ENCODE measurements at regions not wholly inside any gene's neighbourhood (a gene's known extent, or its start where the extent isn't known, plus 50 kb on each side); places are given as distances from the start of the nearest gene placed in this dataset.

GRCh38 chr2:41375901-41376300 lies 671.9 kb upstream of the PKDCC start:
- no peak for DNase-seq (ENCODE audit: extremely low read depth, low read depth)
- TF ChIP-seq CTCF (IDR thresholded peaks at IDR 0.05; ENCODE audit: low read depth, low read length): no peak

DNA sequence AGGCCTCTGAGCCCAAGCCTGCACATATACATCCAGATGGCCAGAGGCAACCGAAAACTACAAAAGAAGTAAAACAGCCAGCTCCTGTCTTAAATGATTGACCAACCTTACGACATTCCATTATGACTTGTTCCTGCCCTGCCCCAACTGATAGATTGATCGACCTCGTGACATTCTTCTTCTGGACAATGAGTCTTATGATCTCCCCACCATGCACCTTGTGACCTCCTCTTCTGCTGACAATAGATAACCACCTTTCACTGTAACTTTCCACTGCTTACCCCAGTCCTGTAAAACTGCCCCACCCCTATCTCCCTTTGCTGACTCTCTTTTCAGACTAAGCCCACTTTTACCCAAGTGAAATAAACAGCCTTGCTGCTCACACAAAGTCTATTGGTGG lies 670.0 kb upstream of the PKDCC start:
- DNase-seq (ENCODE audit: extremely low read depth, low read depth): no peak
- TF ChIP-seq CTCF (IDR thresholded peaks at IDR 0.05; ENCODE audit: low read depth, low read length): no peak

- no peak for DNase-seq (ENCODE audit: extremely low read depth, low read depth)
- TF ChIP-seq CTCF (IDR thresholded peaks at IDR 0.05; ENCODE audit: low read depth, low read length): no peak
Observed at GRCh38 chr2:41378420-41378819, 669.4 kb upstream of the PKDCC start.

DNA sequence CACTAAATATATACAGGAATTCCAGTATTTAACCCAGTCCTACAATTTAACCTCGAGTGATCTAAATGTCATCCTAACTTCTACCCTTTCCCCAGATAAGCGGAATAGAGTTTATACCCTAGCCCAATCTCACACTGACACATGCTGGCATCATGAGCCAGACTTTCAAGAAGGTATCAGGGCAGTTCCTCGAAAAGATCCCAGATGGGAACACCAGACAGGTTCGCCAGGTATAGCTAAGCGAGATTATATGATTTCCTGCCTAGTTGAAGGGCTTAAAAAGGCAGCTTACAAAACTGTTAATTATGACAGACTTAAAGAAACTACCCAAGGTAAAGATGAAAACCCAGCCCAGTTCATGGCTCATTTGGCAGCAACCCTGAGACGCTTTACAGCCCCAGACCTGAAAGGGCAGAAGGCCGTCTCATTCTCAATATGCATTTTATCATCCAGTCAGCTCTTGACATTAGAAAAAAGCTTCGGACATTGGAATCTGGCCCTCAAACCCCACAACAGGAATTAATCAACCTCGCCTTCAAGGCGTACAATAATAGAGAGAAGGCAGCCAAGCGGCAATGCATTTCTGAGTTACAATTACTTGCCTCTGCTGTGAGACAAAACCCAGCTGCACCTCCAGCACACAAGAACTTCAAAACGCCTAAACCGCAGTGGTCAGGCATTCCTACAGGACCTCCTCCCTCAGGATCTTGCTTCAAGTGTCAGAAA lies 668.2 kb upstream of the PKDCC start:
- no peak for DNase-seq (ENCODE audit: extremely low read depth, low read depth)
- TF ChIP-seq CTCF (IDR thresholded peaks at IDR 0.05; ENCODE audit: low read depth, low read length): no peak

DNA sequence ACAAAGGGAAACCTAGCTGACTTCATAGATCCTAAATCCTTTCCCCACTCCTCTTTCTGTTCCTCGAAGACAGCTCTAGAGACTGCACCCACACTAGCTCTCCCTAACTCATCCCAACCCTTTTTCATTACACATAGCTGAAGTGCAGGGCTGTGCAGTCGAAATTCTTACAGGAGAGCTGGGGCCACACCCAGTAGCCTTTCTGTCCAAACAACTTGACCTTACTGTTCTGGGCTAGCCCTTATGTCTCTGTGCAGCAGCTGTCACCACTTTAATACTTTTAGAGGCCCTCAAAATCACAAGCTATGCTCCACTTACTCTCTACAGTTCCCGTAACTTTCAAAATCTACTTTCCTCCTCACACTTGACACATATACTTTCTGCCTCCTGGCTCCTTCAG lies 666.1 kb upstream of the PKDCC start:
- no peak for TF ChIP-seq CTCF (IDR thresholded peaks at IDR 0.05; ENCODE audit: low read depth, low read length)
- DNase-seq (ENCODE audit: extremely low read depth, low read depth): no peak

DNA sequence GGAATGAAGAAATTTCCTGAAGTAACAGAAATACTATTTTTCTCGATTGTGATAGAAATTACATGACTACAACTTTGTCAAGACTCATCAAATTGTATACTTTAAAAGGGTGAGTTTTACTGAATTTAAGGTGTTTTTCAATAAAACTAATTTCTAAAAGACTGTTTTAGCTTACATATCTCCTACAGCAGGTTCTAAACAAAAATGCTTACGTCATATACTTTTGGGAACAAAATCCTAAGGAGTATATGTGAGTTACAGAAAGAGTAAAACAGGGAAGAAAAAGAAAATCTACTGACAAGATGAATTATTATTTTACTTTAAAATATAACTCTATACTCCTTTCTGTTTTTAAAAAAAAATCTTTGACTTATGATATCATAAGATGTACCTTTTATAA lies 660.3 kb upstream of the PKDCC start:
- DNase-seq (ENCODE audit: extremely low read depth, low read depth): no peak
- TF ChIP-seq CTCF (IDR thresholded peaks at IDR 0.05; ENCODE audit: low read depth, low read length): no peak

DNA sequence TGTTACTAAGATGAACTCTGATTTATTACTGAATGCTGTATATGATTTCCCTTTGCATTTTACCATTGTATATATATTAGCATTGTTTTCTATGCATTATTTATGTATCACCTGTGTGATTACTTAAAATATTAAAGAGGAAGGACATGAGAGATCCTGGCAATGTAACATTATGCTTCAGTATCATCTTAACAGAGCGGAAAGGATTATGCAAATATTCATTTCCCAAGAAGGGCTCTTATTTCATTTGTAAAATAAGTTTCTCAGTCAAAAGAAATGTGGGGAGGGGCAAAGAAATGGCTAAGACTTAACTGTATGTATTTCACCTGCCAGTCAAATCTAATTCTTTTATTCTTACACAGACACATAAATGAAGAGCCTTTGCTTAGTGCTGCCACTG lies 654.2 kb upstream of the PKDCC start:
- no peak for TF ChIP-seq CTCF (IDR thresholded peaks at IDR 0.05; ENCODE audit: low read depth, low read length)
- no peak for DNase-seq (ENCODE audit: extremely low read depth, low read depth)

Measured in AG09319 (cell line).